DOHH2 (cell line): ENCODE measurements at regions not wholly inside any gene's neighbourhood (a gene's known extent, or its start where the extent isn't known, plus 50 kb on each side); places are given as distances from the start of the nearest gene placed in this dataset.
"Not testable (repeated sequence)": the region's sequence is repeated elsewhere in the genome, so short reads cannot be mapped to it uniquely, and the experiment has no call there.

Experiments used
- H3F3A ChIP-seq: fragments of 200-600 bp; sonication (generic), shearing (Covaris generic); 2 replicates; pipeline ENCODE4 v1.6.0; 2016; ENCODE audit warnings: antibody characterized with exemption, mild to moderate bottlenecking; ENCODE audit not compliant: control insufficient read depth, insufficient read depth
- H3K27ac ChIP-seq: fragments of 200-600 bp; sonication (generic); 2 replicates; pipeline ENCODE4 v1.5.1; 2014; ENCODE audit warnings: low read depth, mild to moderate bottlenecking, low read length, moderate library complexity
- H3K27me3 ChIP-seq: fragments of 200-600 bp; sonication (generic); 2 replicates; pipeline ENCODE4 v1.6.1; 2014; ENCODE audit warnings: mild to moderate bottlenecking, low read length, mixed read lengths; ENCODE audit not compliant: control insufficient read depth
- H3K36me3 ChIP-seq: fragments of 200-600 bp; sonication (generic); 2 replicates; pipeline ENCODE4 v1.6.1; 2014; ENCODE audit warnings: mild to moderate bottlenecking, low read length, moderate library complexity, mixed read lengths; ENCODE audit not compliant: control insufficient read depth
- H3K4me1 ChIP-seq: fragments of 200-600 bp; sonication (generic); 2 replicates; pipeline ENCODE4 v1.6.1; 2014; ENCODE audit warnings: mild to moderate bottlenecking, low read length, mixed read lengths; ENCODE audit not compliant: control insufficient read depth
- H3K4me2 ChIP-seq: fragments of 200-600 bp; sonication (generic); 2 replicates; pipeline ENCODE4 v1.6.0; 2014; ENCODE audit warnings: mild to moderate bottlenecking, low read length, moderate library complexity
- H3K4me3 ChIP-seq: fragments of 200-600 bp; sonication (generic); 2 replicates; pipeline ENCODE4 v1.5.1; 2014; ENCODE audit warnings: mild to moderate bottlenecking, low read length, mixed read lengths
- H3K79me2 ChIP-seq: fragments of 200-600 bp; sonication (generic); 2 replicates; pipeline ENCODE4 v1.6.1; 2014; ENCODE audit warnings: mild to moderate bottlenecking, low read length, mixed read lengths; ENCODE audit not compliant: control insufficient read depth
- H3K9me2 ChIP-seq: fragments of 200-600 bp; sonication (generic); replicated peaks from 2 replicates; pipeline ENCODE4 v1.6.1; 2014; ENCODE audit warnings: mild to moderate bottlenecking, low read length, mixed read lengths; ENCODE audit not compliant: control insufficient read depth
- H3K9me3 ChIP-seq: fragments of 200-600 bp; sonication (generic); 2 replicates; pipeline ENCODE4 v1.6.1; 2014; ENCODE audit warnings: antibody characterized with exemption, low read length, mixed read lengths; ENCODE audit not compliant: control insufficient read depth, insufficient read depth
- H4K20me1 ChIP-seq: fragments of 200-600 bp; sonication (generic); 2 replicates; pipeline ENCODE4 v1.6.0; 2014; ENCODE audit warnings: low read depth, mild to moderate bottlenecking, antibody characterized with exemption, low read length, moderate library complexity; ENCODE audit not compliant: control insufficient read depth, insufficient read depth
- EZH2phosphoT487 ChIP-seq: fragments of 200-600 bp; sonication (generic); IDR thresholded peaks from 2 replicates; pipeline ENCODE4 v1.6.1; 2017; ENCODE audit warnings: borderline replicate concordance, mild to moderate bottlenecking, antibody characterized with exemption, low read length, moderate library complexity, mixed read lengths
- TF ChIP-seq, protein P1 (sequence below): fragments of 200-600 bp; sonication (generic); IDR thresholded peaks from one replicate; pipeline ENCODE4 v1.5.1; 2014; ENCODE audit warnings: antibody characterized with exemption, mild to moderate bottlenecking, low read depth, low read length; ENCODE audit not compliant: poor library complexity, severe bottlenecking

DNA sequence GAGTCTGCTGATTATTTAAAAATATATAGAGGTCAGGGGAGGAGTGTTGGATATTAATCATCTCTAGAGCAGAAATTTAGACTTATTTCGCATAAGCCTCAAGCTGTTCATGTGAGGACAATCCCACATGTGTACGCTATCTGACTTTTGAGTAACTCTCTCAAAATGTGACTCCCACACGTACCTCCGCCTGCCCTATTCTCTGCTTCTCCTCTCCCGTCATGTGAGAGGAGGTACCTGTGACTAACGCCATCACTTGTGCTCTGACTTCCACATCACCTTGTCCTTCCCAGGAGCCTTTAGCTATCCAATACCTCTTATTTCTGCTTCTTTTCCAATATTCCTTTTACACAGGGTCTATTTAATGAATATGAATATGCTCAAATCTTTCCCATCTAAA is 119.3 kb upstream of the CALCR start:
- Histone ChIP-seq H3K4me3 (no peak overlapping the region), H3K4me2 (no peak overlapping the region), H3K9me3 (no peaks in the 10 kb centered on the region), H3K27me3 (peaks cover 31% of the 10 kb centered on the region), H3K36me3 (no peaks in the 10 kb centered on the region), H3F3A (no peaks in the 10 kb centered on the region), H4K20me1 (no peaks in the 10 kb centered on the region), H3K27ac (no peak overlapping the region), H3K9me2 (no peaks in the 10 kb centered on the region), H3K79me2 (no peaks in the 10 kb centered on the region), H3K4me1 (no peaks in the 10 kb centered on the region)
- no peak for TF ChIP-seq EZH2phosphoT487
- TF ChIP-seq, protein P1, sequence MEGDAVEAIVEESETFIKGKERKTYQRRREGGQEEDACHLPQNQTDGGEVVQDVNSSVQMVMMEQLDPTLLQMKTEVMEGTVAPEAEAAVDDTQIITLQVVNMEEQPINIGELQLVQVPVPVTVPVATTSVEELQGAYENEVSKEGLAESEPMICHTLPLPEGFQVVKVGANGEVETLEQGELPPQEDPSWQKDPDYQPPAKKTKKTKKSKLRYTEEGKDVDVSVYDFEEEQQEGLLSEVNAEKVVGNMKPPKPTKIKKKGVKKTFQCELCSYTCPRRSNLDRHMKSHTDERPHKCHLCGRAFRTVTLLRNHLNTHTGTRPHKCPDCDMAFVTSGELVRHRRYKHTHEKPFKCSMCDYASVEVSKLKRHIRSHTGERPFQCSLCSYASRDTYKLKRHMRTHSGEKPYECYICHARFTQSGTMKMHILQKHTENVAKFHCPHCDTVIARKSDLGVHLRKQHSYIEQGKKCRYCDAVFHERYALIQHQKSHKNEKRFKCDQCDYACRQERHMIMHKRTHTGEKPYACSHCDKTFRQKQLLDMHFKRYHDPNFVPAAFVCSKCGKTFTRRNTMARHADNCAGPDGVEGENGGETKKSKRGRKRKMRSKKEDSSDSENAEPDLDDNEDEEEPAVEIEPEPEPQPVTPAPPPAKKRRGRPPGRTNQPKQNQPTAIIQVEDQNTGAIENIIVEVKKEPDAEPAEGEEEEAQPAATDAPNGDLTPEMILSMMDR = no peak

DNA sequence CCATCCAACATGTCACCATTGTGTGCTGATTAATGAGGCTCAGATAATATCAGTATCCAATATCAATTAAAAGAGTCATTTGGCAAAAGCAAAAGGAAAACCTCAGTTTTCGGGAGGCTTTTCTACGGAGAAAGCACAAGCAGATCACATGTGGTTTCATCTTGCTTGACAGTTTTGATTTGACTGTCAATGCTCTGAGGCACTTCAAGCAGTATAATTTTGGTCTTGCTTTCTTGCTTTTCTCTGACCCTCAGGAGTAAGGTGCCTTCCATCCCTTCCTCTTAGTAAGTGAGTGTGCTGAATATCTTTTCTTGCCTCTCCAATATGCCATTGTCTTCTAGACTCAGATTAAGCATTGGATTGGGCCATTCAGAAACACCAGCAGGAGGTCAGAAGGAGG is 115.5 kb upstream of the CALCR start:
- no peaks in the 10 kb centered on the region for H3K9me2 ChIP-seq
- H3K79me2 ChIP-seq = no peaks in the 10 kb centered on the region
- no peaks in the 10 kb centered on the region for H3K36me3 ChIP-seq
- H3K4me2 ChIP-seq = no peak overlapping the region
- H4K20me1 ChIP-seq = no peaks in the 10 kb centered on the region
- no peaks in the 10 kb centered on the region for H3K9me3 ChIP-seq
- no peak overlapping the region for H3K27ac ChIP-seq
- no peak for TF ChIP-seq EZH2phosphoT487
- TF ChIP-seq, protein P1 = no peak
- no peaks in the 10 kb centered on the region for H3K4me1 ChIP-seq
- H3K4me3 ChIP-seq = no peak overlapping the region
- H3K27me3 ChIP-seq = peaks cover 39% of the 10 kb centered on the region
- no peaks in the 10 kb centered on the region for H3F3A ChIP-seq

DNA sequence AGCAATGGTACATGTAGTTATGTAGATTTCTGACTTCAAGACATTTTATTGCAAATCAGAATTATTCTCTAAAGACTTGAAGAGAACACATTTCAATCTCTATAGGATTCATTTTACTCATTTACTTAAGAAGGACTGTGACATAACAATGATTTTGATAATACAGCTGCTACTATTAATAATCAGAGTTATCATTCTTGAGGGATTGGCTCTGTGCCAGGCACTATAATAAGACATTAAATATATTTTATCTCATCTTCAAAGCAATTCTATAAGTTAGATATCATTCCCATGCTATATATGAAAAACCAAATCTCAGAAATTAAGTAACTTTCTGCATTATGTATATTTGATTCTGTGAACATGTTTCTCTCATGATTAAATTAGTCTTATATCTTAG is 103.7 kb upstream of the CALCR start:
- Histone ChIP-seq H3K79me2 (no peaks in the 10 kb centered on the region), H3K4me2 (no peak overlapping the region), H3K36me3 (no peaks in the 10 kb centered on the region), H3F3A (no peaks in the 10 kb centered on the region), H3K27me3 (no peaks in the 10 kb centered on the region), H4K20me1 (no peaks in the 10 kb centered on the region), H3K9me3 (no peaks in the 10 kb centered on the region), H3K27ac (no peak overlapping the region), H3K4me1 (no peaks in the 10 kb centered on the region), H3K4me3 (no peak overlapping the region), H3K9me2 (no peaks in the 10 kb centered on the region)
- no peak for TF ChIP-seq EZH2phosphoT487

DNA sequence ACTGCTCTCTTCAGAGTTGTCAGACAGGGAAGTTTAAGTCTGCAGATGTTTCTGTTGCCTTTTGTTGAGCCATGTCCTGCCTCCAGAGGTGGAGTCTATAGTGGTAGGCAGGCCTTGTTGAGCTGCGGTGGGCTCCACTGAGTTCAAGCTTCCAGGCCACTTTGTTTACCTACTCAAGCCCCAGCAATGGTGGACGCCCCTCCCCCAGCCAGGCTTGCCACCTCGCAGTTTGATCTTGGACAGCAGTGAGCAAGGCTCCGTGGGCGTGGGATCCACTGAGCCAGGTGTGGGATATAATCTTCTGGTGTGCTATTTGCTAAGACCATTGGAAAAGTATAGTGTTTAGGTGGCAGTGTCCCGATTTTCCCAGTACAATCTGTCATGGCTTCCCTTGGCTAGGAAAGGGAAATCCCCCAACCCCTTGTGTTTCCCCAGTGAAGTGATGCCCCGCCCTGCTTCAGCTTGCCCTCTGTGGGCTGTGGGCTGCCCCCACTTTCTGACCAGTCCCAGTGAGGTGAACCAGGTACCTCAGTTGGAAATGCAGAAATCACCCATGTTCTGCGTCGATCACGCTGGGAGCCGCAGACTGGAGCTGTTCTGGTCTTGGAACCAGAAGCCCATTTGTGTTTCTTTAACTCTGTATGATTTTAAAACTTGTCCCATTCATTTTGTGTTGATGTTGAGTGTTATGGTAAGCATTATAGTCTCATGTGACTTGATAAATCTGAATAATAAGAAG is 89.2 kb upstream of the CALCR start:
- no peaks in the 10 kb centered on the region for H3K4me1 ChIP-seq
- no peak overlapping the region for H3K4me3 ChIP-seq
- H3K9me3 ChIP-seq = no peaks in the 10 kb centered on the region
- no peaks in the 10 kb centered on the region for H3F3A ChIP-seq
- H3K9me2 ChIP-seq = no peaks in the 10 kb centered on the region
- no peak overlapping the region for H3K27ac ChIP-seq
- H4K20me1 ChIP-seq = no peaks in the 10 kb centered on the region
- no peaks in the 10 kb centered on the region for H3K27me3 ChIP-seq
- no peak for TF ChIP-seq EZH2phosphoT487
- TF ChIP-seq, protein P1 = no peak
- H3K79me2 ChIP-seq = no peaks in the 10 kb centered on the region
- no peak overlapping the region for H3K4me2 ChIP-seq
- no peaks in the 10 kb centered on the region for H3K36me3 ChIP-seq

DNA sequence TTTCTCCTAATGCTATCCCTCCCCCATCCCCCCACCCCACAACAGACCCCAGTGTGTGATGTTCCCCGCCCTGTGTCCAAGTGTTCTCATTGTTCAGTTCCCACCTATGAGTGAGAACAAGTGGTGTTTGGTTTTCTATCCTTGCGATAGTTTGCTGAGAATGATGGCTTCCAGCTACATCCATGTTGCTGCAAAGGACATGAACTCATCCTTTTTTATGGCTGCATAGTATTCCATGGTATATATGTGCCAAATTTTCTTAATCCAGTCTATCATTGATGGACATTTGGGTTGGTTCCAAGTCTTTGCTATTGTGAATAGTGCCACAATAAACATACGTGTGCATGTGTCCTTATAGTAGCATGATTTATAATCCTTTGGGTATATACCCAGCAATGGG is 83.6 kb upstream of the CALCR start:
- H3K9me2 ChIP-seq, H3K79me2 ChIP-seq, H3F3A ChIP-seq, H3K4me3 ChIP-seq, H3K27ac ChIP-seq, H3K36me3 ChIP-seq, H3K9me3 ChIP-seq, H3K4me1 ChIP-seq, H4K20me1 ChIP-seq, H3K4me2 ChIP-seq, H3K27me3 ChIP-seq: not testable (repeated sequence)
